GM12875 (cell line): ENCODE measurements at regions not wholly inside any gene's neighbourhood (a gene's known extent, or its start where the extent isn't known, plus 50 kb on each side); places are given as distances from the start of the nearest gene placed in this dataset.
"Not testable (repeated sequence)": the region's sequence is repeated elsewhere in the genome, so short reads cannot be mapped to it uniquely, and the experiment has no call there.

ENCODE experiments used
- H3K4me3 ChIP-seq: one replicate; pipeline ENCODE4 v1.5.1; 2011; ENCODE audit warnings: low read depth, low read length, control low read depth
- CTCF ChIP-seq: IDR thresholded peaks from 2 replicates; pipeline ENCODE4 v1.5.1; 2011; ENCODE audit warnings: low read depth, mild to moderate bottlenecking, control low read depth, inconsistent platforms, low read length, moderate library complexity, borderline replicate concordance; ENCODE audit not compliant: insufficient read depth

GRCh38 chr2:122800781-122801180, 1045.3 kb downstream of the TSN start:
- no peak overlapping the region for H3K4me3 ChIP-seq
- TF ChIP-seq CTCF = no peak

GRCh38 chr2:122804494-122804893, 1049.0 kb downstream of the TSN start:
- no peak for TF ChIP-seq CTCF
- no peak overlapping the region for H3K4me3 ChIP-seq

- TF ChIP-seq CTCF = no peak
- no peak overlapping the region for H3K4me3 ChIP-seq
Measured at GRCh38 chr2:122805346-122805745, 1049.9 kb downstream of the TSN start.

- no peak overlapping the region for H3K4me3 ChIP-seq
- no peak for TF ChIP-seq CTCF
Measured at GRCh38 chr2:122808286-122808969, 1053.0 kb downstream of the TSN start.

GRCh38 chr2:122812214-122812613, 1056.8 kb downstream of the TSN start:
- H3K4me3 ChIP-seq = not testable (repeated sequence)

DNA sequence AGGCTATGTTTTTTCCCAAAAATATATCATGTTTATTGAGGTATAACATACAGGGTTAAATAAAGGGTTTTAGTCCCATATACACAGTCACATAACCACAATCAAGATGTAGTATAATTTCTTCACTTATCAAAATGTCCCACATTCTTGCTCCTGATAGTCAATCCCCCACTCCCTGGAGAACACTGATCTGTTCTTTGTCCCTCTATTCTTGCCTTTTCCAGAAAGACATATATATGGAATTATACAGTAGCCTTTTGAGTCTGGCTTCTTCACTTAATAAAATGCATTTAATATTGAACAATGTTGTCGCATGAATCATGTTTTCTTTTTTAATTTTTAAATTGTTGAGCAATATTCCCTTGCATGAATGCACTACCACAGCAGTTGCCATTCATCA, 1059.7 kb downstream of the TSN start:
- no peak for TF ChIP-seq CTCF
- H3K4me3 ChIP-seq = no peak overlapping the region

- H3K4me3 ChIP-seq = no peak overlapping the region
- TF ChIP-seq CTCF = no peak
Measured at GRCh38 chr2:122816803-122817202, 1061.4 kb downstream of the TSN start.

- TF ChIP-seq CTCF = no peak
- H3K4me3 ChIP-seq = no peak overlapping the region
Measured at GRCh38 chr2:122822319-122822718, 1066.9 kb downstream of the TSN start.
